ENCODE measurements at regions not wholly inside any gene's neighbourhood (a gene's known extent, or its start where the extent isn't known, plus 50 kb on each side); places are given as distances from the start of the nearest gene placed in this dataset.

DNA sequence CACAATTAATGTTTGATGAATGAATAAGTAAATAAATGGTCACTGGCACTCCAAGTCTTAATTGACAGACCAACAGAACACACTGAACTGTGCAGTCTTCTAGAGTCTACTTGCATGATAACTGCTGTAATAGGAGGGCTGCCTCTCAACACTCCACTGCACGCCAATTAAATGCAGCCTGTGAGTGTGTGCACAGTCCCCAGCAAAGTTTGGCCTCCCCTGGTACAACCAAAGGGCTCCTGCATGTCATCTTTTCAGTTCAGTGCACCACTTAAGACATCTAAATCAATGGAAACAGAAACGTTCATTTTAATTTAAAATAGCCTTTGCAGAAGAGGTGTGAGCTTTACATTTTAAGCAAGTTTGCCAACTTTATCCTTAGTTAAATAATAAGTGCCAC, 121.7 kb upstream of the USP15 start:
- no peak for TF ChIP-seq CTCF (IDR thresholded peaks at IDR 0.05; ENCODE audit: poor library complexity, severe bottlenecking)
- no peak overlapping the region for H3K4me3 ChIP-seq (ENCODE audit: severe bottlenecking)
- H3K4me1 ChIP-seq (ENCODE audit: insufficient read depth, poor library complexity, severe bottlenecking), result no peaks in the 10 kb centered on the region
- peaks cover 7% of the 10 kb centered on the region for H3K27me3 ChIP-seq (ENCODE audit: insufficient read depth, poor library complexity, severe bottlenecking)
- no peaks in the 10 kb centered on the region for H3K36me3 ChIP-seq (ENCODE audit: low read depth)
- DNase-seq (ENCODE audit: low spot score), result no peak
- ATAC-seq (ENCODE audit: low read depth), result no peak
- H3K27ac ChIP-seq (ENCODE audit: poor library complexity, severe bottlenecking), result no peak overlapping the region
- no peaks in the 10 kb centered on the region for H3K9me3 ChIP-seq (ENCODE audit: severe bottlenecking)

DNA sequence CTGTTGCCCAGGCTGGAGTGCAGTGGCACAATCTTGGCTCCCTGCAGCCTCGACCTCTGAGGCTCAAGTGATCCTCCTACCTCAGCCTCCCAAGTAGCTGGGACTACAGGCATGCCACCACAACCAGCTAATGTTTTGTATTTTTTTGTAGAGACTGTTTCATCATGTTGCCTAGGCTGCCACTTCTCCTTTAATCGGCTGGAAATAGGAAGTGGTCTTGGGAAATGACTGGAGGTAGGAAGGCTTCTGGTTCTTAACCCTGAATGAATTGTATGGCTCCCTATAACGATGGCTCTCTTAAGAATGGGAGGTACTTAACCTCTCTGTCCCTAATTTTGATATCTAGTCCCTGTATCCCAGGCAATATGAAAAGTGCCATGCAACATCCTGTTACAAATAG, 113.9 kb upstream of the USP15 start:
- no peak for ATAC-seq (ENCODE audit: low read depth)
- no peak for DNase-seq (ENCODE audit: low spot score)
- H3K27me3 ChIP-seq (ENCODE audit: insufficient read depth, poor library complexity, severe bottlenecking), result no peaks in the 10 kb centered on the region
- H3K4me3 ChIP-seq (ENCODE audit: severe bottlenecking), result no peak overlapping the region
- no peaks in the 10 kb centered on the region for H3K9me3 ChIP-seq (ENCODE audit: severe bottlenecking)
- no peak for TF ChIP-seq CTCF (IDR thresholded peaks at IDR 0.05; ENCODE audit: poor library complexity, severe bottlenecking)
- no peaks in the 10 kb centered on the region for H3K36me3 ChIP-seq (ENCODE audit: low read depth)
- no peaks in the 10 kb centered on the region for H3K4me1 ChIP-seq (ENCODE audit: insufficient read depth, poor library complexity, severe bottlenecking)
- H3K27ac ChIP-seq (ENCODE audit: poor library complexity, severe bottlenecking), result no peak overlapping the region

DNA sequence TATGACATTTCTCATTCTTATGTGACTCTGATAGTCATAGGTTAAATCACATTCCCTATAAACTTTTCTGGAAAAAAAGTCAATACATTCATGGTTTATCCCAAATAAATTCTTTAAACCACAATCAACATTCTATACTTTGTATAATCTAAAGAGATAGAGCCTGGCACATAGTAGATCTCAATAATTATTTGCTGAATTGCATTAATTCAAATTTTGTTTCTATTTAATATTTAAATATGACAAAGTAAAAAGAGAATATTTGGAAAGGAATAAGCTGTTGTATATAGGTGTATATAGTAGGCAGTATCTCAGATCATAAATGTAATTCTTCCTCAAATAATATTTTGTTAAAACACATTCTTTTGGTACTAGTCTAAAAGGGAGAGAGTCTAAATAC, 102.2 kb upstream of the USP15 start:
- Histone ChIP-seq H3K4me1 (ENCODE audit: insufficient read depth, poor library complexity, severe bottlenecking) (no peaks in the 10 kb centered on the region), H3K4me3 (ENCODE audit: severe bottlenecking) (no peak overlapping the region), H3K36me3 (ENCODE audit: low read depth) (no peaks in the 10 kb centered on the region), H3K27ac (ENCODE audit: poor library complexity, severe bottlenecking) (no peak overlapping the region), H3K9me3 (ENCODE audit: severe bottlenecking) (no peaks in the 10 kb centered on the region), H3K27me3 (ENCODE audit: insufficient read depth, poor library complexity, severe bottlenecking) (peaks cover 7% of the 10 kb centered on the region)
- ATAC-seq (ENCODE audit: low read depth) (no peak), DNase-seq (ENCODE audit: low spot score) (no peak)
- no peak for TF ChIP-seq CTCF (IDR thresholded peaks at IDR 0.05; ENCODE audit: poor library complexity, severe bottlenecking)

- peaks cover 7% of the 10 kb centered on the region for H3K27me3 ChIP-seq (ENCODE audit: insufficient read depth, poor library complexity, severe bottlenecking)
- no peak overlapping the region for H3K4me3 ChIP-seq (ENCODE audit: severe bottlenecking)
- no peaks in the 10 kb centered on the region for H3K4me1 ChIP-seq (ENCODE audit: insufficient read depth, poor library complexity, severe bottlenecking)
- ATAC-seq (ENCODE audit: low read depth) (no peak), DNase-seq (ENCODE audit: low spot score) (no peak)
- no peak for TF ChIP-seq CTCF (IDR thresholded peaks at IDR 0.05; ENCODE audit: poor library complexity, severe bottlenecking)
- H3K9me3 ChIP-seq (ENCODE audit: severe bottlenecking), result no peaks in the 10 kb centered on the region
- no peaks in the 10 kb centered on the region for H3K36me3 ChIP-seq (ENCODE audit: low read depth)
- H3K27ac ChIP-seq (ENCODE audit: poor library complexity, severe bottlenecking), result no peak overlapping the region
These were observed 101.5 kb upstream of the USP15 start for GRCh38 chr12:62158461-62159360.

DNA sequence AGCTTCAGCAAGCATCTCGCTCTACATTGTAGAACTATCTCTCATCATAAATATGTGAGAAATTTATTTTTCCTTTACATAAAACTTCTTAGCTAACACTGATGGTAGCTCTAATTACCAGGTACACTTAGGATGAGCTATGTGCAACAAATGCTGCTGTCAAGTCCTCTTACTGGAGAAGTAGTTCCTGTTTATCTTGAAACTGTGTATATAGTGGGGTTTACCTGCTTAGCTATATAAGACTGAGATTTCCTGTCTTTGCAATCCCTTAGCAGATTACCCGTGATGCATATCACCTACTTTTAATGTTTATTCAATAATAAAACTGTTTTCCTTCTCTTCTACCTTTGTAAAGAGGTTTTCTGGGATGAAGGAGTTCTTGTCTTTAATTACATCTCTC, 98.0 kb upstream of the USP15 start:
- Histone ChIP-seq H3K4me3 (ENCODE audit: severe bottlenecking) (no peak overlapping the region), H3K36me3 (ENCODE audit: low read depth) (no peaks in the 10 kb centered on the region), H3K4me1 (ENCODE audit: insufficient read depth, poor library complexity, severe bottlenecking) (no peaks in the 10 kb centered on the region), H3K9me3 (ENCODE audit: severe bottlenecking) (no peaks in the 10 kb centered on the region), H3K27ac (ENCODE audit: poor library complexity, severe bottlenecking) (no peak overlapping the region), H3K27me3 (ENCODE audit: insufficient read depth, poor library complexity, severe bottlenecking) (peaks cover 7% of the 10 kb centered on the region)
- ATAC-seq (ENCODE audit: low read depth), result no peak
- DNase-seq (ENCODE audit: low spot score), result no peak
- TF ChIP-seq CTCF (IDR thresholded peaks at IDR 0.05; ENCODE audit: poor library complexity, severe bottlenecking), result no peak

Measured in RWPE2 (cell line).